Head of caudate nucleus (tissue), 42 donors: ENCODE measurements at regions not wholly inside any gene's neighbourhood (a gene's known extent, or its start where the extent isn't known, plus 50 kb on each side); places are given as distances from the start of the nearest gene placed in this dataset.
"Not testable (repeated sequence)": the region's sequence is repeated elsewhere in the genome, so short reads cannot be mapped to it uniquely, and the experiment has no call there.

Source experiments
- DNase-seq, 42 donors: peaks; one replicate each; pipeline versions ENCODE4 v3.0.0 to v3.0.0-alpha.2; 2020 to 2021; ENCODE audit warnings: mixed read lengths in 7 of 42
- intact Hi-C: fragments of 100-400 bp; cut with DNase I; formaldehyde crosslinking; loops from one replicate; pipeline ENCODE4 v1.15.0; 2022

DNA sequence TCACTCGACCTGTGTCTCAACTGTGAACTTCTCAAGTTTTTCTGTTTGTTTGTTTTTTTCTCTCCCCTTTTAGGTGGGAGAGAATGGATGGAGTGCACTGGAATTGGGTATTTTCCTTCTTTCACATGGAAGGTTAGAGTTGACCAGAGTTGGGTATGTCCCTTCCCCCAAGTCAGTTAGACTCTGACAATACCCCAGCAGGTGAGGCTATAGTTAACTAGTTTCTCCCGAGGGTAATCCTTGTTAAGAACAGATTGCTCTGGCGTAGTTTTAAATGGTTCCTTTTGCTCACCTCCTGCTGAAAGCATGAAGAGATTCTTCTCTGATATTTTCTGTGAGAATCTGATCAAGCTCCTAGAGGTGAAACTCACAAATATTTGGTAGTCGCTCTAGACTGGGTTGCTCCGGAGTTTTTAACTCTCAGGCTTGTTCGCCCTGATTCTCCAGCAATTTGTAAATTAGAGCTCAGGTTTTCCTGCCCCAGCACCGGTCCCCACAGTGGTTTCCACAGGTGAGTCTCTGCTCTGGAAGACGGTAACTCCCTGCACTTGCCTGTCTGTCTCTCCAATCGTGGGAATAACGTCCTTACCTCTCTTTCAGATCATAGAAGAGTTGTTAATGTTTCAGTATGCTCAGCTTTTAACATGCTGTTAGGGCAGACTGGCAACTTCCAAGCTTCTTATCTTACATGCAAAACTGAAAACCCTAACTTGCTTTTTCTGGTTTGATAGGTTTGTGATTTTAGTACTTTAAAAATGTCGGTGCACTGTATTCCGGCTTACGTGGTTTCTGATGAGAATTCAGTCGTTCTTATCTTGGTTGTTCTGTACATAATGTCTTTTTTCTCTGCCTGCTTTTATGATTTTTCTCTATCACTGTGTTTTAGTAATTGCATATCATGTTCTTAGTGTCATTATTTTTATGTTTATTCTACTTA, 111.2 kb upstream of the HIVEP1 start:
- intact Hi-C loops, result no loop called here
- DNase-seq, result no peak

DNA sequence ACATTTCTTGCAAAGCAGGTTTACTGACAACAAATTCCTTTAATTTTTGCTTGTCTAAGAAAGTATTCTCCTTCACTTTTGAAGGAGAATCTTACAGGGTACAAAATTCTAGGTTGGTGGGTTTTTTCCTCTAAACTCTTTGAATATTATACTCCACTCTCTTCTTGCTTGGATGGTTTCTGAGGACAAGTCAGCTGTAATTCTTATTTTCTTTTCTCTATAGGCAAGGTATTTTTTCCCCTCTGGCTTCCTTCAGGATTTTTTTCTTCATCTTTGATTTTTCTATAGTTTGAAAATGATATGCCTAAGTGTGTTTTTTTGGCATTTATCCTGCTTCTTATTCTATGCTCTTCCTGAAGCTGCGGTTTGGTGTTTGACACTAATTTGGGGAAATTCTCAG, 112.5 kb upstream of the HIVEP1 start:
- DNase-seq, result no peak
- intact Hi-C loops, result no loop called here

DNA sequence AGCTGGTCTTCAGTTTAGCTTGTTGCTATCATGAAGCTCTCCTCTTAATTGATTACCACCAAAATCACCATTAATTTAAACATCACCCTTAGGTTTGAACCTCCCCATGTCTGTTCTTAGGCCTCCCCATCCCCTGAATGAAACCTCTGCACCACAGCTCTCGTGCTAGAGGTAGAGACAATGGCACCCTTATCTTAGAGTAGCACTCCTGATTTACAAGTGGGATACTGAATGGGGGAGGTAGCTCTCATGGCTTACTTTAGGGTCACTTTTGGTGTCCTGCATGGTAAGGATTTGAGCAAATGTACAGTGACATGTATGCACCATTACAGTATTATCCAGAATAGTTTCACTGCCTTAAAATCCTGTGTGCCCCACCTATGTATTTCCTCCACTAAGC, 115.6 kb upstream of the ADTRP start:
- intact Hi-C loops, result no loop called here
- DNase-seq, result no peak

DNA sequence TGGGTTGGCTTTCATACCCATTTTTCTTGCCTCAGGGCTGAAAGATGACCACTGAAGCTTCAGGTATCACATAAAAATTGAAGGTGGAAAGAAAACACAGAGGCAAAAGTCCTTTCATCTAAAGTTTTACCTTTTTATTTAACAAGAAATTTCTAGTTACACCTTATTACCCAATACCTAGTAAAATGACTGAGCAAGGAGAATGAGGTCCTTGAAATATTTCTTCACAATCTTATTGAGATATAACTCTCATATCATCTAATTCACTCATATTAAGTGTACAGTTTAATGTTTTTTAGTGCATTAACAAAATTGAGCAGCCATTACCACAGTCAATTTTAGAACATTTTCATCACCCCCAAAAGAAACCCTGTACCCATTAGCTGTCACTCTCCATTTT, 112.9 kb upstream of the ADTRP start:
- DNase-seq, result no peak
- intact Hi-C loops, result no loop called here

DNA sequence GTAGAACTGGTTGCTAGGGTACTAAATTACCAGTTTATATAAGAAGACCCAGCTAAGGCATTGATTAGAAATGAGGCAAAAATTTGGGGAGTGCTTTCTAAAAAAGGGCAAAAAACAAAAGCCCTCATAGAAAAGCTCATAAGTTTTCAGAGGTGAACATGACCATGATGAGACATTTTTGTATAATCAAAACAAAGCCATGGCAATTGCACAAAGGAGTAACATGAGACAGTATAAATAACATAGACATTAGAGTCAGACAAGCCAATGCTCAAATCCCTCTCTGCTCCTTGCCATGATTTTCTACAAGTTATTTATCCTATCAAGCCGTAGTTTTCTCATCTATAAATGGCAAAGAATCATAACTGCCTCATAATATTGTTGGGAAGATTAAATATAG, 112.2 kb upstream of the ADTRP start:
- DNase-seq, result no peak
- intact Hi-C loops, result no loop called here

DNA sequence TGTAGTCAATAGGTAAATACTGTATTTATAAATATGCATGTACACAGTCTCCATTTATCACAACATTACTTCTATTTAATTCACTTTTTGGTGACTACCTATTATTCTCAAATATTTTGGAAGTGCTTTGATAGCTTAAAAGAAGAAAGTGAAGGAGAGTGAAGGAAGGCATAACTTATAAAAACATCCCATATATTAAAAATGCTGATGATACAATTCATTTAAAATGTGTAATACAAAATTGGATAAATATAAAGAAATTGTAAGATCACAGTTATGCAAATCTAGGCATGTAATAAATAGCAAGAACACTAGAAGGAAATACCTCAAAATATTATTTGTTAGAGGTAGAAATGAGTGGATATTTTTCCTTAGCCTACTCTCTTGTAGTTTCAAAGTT, 111.6 kb upstream of the ADTRP start:
- DNase-seq, result no peak
- intact Hi-C loops, result no loop called here

DNA sequence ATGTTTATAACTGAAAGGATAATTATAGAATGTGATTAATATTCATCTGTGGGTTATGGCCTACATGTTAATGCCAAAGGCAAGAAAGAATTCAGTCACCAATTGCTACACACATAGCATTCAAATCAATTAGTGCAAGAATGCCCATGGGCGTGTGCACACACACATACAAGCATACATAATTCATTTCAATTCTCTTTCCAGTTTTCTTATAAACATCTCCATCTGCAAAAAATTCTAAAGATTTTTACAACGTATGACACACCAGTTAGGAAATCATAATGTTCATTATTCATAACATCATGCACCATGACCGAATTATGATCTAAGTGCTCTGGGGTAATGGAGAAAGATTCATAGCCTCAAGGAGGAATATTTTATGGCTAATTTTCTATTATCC, 111.0 kb upstream of the ADTRP start:
- intact Hi-C loops, result no loop called here

DNA sequence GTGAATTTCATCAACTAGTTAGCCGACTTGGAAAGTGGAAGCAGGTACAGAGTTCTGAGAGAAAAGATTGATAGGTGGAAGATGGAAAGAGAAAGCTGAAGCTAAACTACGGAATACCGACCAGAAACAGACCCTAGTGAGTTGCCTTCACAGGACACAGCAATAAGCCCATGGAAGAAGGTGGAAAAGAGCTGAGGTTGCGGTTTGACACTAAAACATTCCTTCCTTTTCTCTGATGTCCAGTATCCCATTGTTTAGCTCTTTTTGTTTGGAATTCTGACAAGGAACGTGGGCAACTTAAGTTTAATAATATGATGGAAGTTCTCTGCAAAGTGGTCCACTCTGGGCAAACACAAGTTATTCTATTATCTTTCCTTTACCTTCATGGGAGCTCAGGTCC, 110.1 kb upstream of the ADTRP start:
- no peak for DNase-seq
- intact Hi-C loops, result no loop called here

More for the DNA sequence above, 111.0 kb upstream of the ADTRP start:
- no peak for DNase-seq

DNA sequence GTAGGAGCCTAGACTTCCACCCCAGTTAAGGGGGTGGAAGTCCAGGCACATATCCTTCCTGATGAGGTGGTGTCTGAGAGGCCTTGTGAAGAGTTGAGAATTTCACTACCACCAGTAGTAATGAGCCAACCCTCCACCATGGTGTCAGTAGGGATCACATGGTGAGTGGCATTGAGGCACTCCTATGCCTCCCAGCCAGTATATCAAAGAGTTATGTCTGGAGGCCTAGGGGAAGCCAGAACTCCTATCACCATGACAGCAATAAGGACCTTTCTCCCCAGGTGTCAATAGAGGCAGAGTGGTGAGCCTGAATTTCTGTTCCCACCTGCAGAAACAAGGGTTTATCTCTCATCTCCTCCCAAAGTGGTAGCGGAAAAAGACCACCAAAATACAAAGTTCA, 106.6 kb upstream of the ADTRP start:
- intact Hi-C loops, result no loop called here
- no peak for DNase-seq

DNA sequence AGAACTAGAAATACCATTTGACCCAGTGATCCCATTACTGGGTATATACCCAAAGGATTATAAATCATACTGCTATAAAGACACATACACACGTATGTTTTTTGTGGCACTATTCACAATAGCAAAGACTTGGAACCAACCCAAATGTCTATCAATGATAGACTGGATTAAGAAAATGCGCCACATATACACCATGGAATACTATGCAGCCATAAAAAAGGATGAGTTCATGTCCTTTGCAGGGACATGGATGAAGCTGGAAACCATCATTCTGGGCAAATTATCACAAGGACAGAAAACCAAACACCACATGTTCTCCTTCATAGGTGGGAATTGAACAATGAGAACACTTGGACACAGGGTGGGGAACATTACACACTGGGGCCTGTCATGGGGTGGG, 104.9 kb upstream of the ADTRP start:
- intact Hi-C loops, DNase-seq: not testable (repeated sequence)

DNA sequence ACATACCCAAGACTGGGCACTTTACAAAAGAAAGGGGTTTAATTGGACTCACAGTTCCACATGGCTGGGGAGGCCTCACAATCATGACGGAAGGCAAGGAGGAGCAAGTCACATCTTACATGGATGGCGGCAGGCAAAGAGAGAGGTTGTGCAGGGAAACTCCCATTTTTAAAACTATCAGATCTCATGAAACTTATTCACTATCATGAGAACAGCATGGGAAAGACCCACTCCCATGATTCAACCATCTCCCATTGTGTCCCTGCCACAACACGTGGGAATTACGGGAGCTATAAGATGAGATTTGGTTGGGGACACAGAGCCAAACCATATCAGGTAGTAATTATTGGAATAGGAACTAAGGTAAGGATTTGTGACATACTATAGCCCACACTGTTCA, 101.6 kb upstream of the ADTRP start:
- intact Hi-C loops, DNase-seq: not testable (repeated sequence)

DNA sequence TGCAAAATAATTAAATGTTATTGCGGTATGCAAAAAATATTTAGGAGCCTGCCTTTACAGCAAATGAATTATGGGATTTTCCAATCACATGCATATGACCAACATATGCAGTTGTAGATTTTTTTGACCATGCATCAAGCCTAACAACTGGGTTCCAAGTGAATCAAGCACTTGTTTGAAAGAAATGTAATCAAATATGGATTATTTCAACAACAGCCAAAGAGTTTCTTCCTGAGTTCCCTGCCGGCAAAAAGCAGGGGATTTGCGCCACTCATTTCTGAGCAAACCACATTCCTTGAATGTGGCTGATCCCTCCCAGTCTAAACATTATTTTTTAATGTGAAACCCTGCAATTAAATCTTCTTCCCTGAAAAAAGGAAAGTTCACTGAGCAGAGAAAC, 100.1 kb upstream of the ADTRP start:
- no peak for DNase-seq

DNA sequence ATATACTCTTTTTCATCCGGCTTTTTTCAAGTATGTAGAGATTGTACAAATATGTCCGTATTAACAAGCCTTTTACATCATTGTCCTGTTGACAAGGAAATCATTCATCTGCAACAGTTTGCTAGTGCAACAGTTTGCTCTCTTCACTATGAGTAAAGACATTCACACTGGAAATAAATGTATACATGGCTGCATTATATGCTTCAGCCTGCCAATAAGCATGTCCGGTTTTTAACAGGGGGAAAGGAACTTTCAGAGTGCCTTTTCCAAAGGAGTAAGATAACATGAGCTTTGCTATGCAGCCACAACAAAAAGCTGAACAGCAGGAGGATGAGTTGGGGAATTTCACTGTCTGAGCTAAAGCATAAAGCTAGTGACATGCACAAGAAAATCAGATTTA, 99.4 kb upstream of the ADTRP start:
- no peak for DNase-seq
- intact Hi-C loops, result no loop called here

More for the DNA sequence above, 100.1 kb upstream of the ADTRP start:
- intact Hi-C loops, result no loop called here

DNA sequence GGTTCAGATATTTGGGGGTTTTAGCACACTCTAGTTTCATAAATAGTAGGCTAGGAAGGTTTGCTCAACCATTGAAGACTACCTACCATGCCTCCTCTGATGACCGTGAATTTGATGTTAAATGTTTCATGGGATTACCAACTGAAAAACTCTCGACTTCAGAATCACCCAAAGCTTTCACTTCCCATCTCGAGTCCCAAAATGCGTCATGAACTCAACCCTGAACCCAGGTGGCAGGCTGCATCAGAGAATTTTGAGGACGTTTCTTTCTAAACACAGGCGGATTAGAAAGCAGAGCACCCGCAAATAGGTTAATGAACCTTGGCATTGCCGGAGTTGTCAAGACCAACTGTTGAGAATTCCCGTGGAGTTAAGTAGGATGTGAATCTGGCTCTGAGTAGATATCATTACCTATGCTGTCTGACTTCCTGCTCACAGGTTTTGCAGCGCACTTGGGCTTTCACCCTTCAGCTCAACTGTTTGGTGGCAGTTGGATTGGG, 98.4 kb upstream of the ADTRP start:
- intact Hi-C loops, result no loop called here
- DNase-seq, result no peak

DNA sequence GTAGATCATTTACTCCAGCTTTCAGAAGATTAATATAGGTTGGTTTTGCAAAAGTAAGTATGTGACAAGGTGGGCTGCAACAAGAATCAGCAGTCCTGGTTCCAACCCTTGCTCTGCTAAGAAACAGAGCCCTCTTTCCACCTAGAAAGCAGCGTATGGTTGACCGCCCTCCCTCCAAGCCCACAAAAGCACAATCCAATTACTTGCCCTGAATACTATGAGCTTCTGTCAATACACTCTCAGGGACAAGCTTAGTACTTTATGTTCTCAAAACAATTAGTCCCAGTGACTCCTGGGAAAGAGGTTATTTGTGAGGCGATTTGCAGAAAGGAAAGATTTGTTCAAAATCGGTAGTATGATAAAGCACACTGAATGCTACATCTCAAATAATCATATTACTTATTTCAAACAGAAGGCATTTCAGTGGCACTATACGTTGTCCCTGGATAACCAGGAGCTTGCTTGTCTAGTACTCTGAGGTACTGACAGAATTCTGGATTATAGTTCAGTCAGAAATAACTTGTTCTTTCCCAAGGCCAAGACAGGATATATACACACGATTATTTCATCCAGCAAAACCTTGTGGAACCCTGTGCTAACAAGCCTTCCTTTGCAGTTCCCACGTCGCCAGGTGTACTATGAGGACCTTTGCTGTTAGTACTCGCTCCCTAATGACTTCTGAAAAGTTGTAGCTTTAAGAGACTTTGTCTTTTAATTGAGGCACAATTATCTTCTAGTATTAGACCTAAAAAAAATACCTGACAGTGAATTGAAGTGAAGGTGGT, 96.9 kb upstream of the ADTRP start:
- DNase-seq, result no peak
- intact Hi-C loops, result no loop called here

DNA sequence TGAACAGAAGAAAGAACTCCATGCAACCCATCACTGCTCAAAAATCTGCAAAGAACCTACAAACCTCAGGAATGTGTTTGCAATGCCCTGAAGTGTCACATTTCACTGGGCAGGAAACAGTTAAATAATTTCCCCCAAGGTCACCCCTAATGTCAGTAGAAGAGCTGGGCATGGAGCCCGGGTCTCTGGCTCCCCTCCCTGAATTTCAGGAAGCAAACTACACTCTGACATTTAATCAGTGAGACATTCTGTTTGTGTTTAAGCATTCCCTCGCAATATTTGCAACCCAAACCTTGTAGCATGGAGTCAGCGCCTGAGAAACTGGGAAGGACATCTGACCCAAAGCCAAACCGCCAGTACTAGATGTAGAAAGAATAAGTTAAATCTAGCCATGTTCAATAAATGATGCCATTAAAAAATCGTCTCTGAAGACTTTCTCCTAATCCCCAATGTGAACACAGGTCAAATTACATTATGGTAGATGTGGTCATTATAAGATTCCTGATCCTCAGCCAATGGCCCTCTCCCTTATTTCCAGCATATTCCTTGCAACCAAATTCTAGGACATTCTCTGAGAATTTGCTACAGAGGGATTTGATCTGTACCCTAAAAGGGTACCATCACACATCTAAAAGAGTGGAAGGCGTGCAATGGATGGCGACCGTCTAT, 91.2 kb upstream of the ADTRP start:
- intact Hi-C loops, result no loop called here
- peak in 1 of 42 donors; percentile 5 for DNase-seq

DNA sequence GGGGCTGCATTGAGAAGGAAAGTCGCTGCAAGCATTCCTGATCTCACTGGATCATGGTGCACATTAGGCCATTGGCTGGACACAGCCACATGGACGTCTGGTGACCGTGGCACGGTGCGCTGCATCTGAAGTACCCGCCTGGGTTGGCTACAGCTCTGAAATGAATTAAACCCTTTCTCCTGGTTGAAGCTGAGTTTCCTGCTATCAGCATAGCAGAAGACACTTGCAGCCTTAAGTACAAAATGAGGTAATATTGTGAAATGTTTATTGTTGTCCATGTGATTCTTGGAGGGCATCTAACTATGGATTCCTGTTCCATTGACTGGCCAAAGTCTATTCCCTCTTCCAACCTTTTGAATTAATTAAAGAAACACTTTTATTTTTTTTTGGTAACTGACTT, 89.8 kb upstream of the ADTRP start:
- no peak for DNase-seq
- intact Hi-C loops, result no loop called here

DNA sequence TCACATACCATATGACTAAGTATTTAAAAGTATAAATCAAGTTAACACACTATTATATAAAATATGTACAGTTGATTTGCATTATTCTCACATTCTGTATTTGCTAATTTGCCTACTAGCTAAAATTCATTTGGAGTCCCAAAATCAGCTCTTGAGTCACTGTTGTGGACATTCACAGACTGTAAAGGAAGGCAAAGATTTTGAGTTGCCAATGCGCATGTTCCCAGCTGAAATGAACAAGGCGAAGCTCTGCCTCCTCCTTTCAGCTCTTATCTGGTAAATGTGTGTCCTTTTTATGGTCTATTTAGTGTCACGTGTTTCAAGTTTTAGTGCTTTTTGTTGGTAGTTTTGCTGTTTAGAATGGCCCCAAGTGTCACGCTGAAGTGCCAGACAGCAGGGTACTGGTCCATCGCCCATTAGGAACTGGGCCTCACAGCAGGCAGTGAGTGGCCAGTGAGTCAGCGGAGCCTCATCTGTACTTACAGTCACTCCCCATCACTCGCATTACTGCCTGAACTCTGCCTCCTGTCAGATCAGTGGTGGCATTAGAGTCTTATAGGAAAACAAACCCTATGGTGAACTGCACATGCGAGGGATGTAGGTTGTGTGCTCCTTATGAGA, 87.2 kb upstream of the ADTRP start:
- intact Hi-C loops, result no loop called here
- DNase-seq, result no peak

DNA sequence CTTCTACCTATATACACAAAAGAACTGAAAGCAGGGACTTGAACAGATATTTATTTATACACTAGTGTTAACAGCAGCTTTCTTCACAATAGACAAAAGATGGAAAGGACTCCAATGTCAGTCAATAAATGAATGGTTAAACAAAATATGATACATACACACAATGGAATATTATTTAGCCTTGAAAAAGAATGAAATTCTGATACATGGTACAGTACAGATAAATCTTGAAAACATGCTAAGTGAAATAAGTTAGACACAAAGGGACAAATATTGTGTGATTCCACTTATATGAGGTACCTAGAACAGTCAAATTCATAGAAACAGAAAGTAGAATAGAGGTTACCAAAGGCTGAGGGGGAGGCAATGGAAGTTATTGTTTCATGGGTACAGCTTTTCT, 79.8 kb upstream of the ADTRP start:
- no peak for DNase-seq
- intact Hi-C loops, result no loop called here
